ENCODE measurements at regions not wholly inside any gene's neighbourhood (a gene's known extent, or its start where the extent isn't known, plus 50 kb on each side); places are given as distances from the start of the nearest gene placed in this dataset.

- TF ChIP-seq CTCF (conservative IDR thresholded peaks at IDR 0.05; ENCODE audit: low read depth, low read length) = no peak
- H3K4me3 ChIP-seq (ENCODE audit: low read depth, low read length) = no peak overlapping the region
- DNase-seq (ENCODE audit: low read depth) = no peak
These were observed 1048.2 kb upstream of the MIR17HG start for GRCh38 chr13:90299238-90299637.

- TF ChIP-seq CTCF (conservative IDR thresholded peaks at IDR 0.05; ENCODE audit: low read depth, low read length) = no peak
- no peak for DNase-seq (ENCODE audit: low read depth)
- no peak overlapping the region for H3K4me3 ChIP-seq (ENCODE audit: low read depth, low read length)
These were observed 1047.5 kb upstream of the MIR17HG start for GRCh38 chr13:90300015-90300414.

- no peak overlapping the region for H3K4me3 ChIP-seq (ENCODE audit: low read depth, low read length)
- TF ChIP-seq CTCF (conservative IDR thresholded peaks at IDR 0.05; ENCODE audit: low read depth, low read length) = no peak
These were observed 1045.4 kb upstream of the MIR17HG start for GRCh38 chr13:90302107-90302506.

GRCh38 chr13:90305796-90306195, 1041.7 kb upstream of the MIR17HG start:
- no peak for TF ChIP-seq CTCF (conservative IDR thresholded peaks at IDR 0.05; ENCODE audit: low read depth, low read length)
- DNase-seq (ENCODE audit: low read depth) = no peak
- no peak overlapping the region for H3K4me3 ChIP-seq (ENCODE audit: low read depth, low read length)

More at GRCh38 chr13:90302107-90302506, 1045.4 kb upstream of the MIR17HG start:
- DNase-seq (ENCODE audit: low read depth) = no peak

DNA sequence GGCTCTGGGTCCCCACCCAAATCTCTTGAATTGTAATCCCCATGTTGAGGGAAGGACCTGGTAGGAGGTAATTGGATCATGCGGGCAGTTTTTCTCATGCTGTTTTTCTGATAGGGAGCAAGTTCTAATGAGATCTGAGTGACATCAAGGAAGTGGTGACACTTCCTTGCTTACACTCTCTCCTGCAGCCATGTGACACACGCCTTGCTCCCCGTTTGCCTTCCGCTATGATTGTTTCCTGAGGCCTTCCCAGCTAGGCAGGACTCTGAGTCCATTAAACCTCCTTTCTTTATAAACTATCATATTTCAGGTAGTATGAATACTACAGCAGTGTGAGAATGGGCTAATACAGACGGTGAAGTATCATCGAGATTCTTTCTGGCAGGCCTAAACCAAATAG, 1040.4 kb upstream of the MIR17HG start:
- TF ChIP-seq CTCF (conservative IDR thresholded peaks at IDR 0.05; ENCODE audit: low read depth, low read length) = no peak
- H3K4me3 ChIP-seq (ENCODE audit: low read depth, low read length) = no peak overlapping the region
- DNase-seq (ENCODE audit: low read depth) = no peak

- TF ChIP-seq CTCF (conservative IDR thresholded peaks at IDR 0.05; ENCODE audit: low read depth, low read length) = no peak
- DNase-seq (ENCODE audit: low read depth) = no peak
- H3K4me3 ChIP-seq (ENCODE audit: low read depth, low read length) = no peak overlapping the region
These were observed 1039.2 kb upstream of the MIR17HG start for GRCh38 chr13:90308249-90308648.

GRCh38 chr13:90311929-90312328, 1035.6 kb upstream of the MIR17HG start:
- no peak for TF ChIP-seq CTCF (conservative IDR thresholded peaks at IDR 0.05; ENCODE audit: low read depth, low read length)
- no peak for DNase-seq (ENCODE audit: low read depth)
- H3K4me3 ChIP-seq (ENCODE audit: low read depth, low read length) = no peak overlapping the region

Data from epithelial cell of proximal tubule (primary cell).